Liver (tissue), 8 donors: ENCODE measurements at regions not wholly inside any gene's neighbourhood (a gene's known extent, or its start where the extent isn't known, plus 50 kb on each side); places are given as distances from the start of the nearest gene placed in this dataset.

Source experiments
- DNase-seq: peaks from one replicate; pipeline ENCODE4 v3.0.0-alpha.2; 2017; ENCODE audit warnings: low spot score
- H3K27ac ChIP-seq, 2 donors: one replicate each; pipeline ENCODE4 v1.7.0; 2013; ENCODE audit warnings: inconsistent platforms in 2 of 2, low read length in 2 of 2, control low read depth in 1 of 2, low read depth in 1 of 2, mild to moderate bottlenecking in 1 of 2
- H3K27me3 ChIP-seq, 4 donors: one replicate each; pipeline versions ENCODE4 v1.6.1 to v1.7.0; 2013; ENCODE audit warnings: low read length in 3 of 4, inconsistent platforms in 1 of 4, mild to moderate bottlenecking in 1 of 4, moderate library complexity in 1 of 4; ENCODE audit not compliant: control insufficient read depth in 4 of 4, insufficient read depth in 4 of 4
- H3K36me3 ChIP-seq, 4 donors: one replicate each; pipeline versions ENCODE4 v1.6.1 to v1.7.0; 2013; ENCODE audit warnings: low read length in 3 of 4, mild to moderate bottlenecking in 3 of 4, low read depth in 1 of 4, moderate library complexity in 1 of 4; ENCODE audit not compliant: control insufficient read depth in 4 of 4, insufficient read depth in 3 of 4
- H3K4me1 ChIP-seq, 4 donors: one replicate each; pipeline versions ENCODE4 v1.6.1 to v1.7.0; 2013; ENCODE audit warnings: low read length in 3 of 4, mild to moderate bottlenecking in 3 of 4, moderate library complexity in 1 of 4; ENCODE audit not compliant: control insufficient read depth in 4 of 4, insufficient read depth in 4 of 4
- H3K4me3 ChIP-seq, 3 donors: one replicate each; pipeline versions ENCODE4 v1.6.1 to v1.7.0; 2013; ENCODE audit warnings: low read length in 3 of 3, control low read depth in 1 of 3, low read depth in 1 of 3, mild to moderate bottlenecking in 1 of 3
- H3K9ac ChIP-seq, 2 donors: one replicate each; pipeline ENCODE4 v1.7.0; 2013; ENCODE audit warnings: low read length in 2 of 2, mild to moderate bottlenecking in 2 of 2, moderate library complexity in 2 of 2, control low read depth in 1 of 2, low read depth in 1 of 2
- H3K9me3 ChIP-seq, 4 donors: one replicate each; pipeline versions ENCODE4 v1.6.1 to v1.7.0; 2013; ENCODE audit warnings: low read length in 3 of 4; ENCODE audit not compliant: control insufficient read depth in 4 of 4
- EGR1 ChIP-seq, 2 donors: IDR thresholded peaks; 2 replicates each; pipeline ENCODE4 v1.6.1; 2016 to 2018; ENCODE audit warnings: antibody characterized with exemption in 2 of 2, low read depth in 2 of 2
- FOXA1 ChIP-seq: IDR thresholded peaks from 2 replicates; pipeline ENCODE4 v1.6.1; 2016; ENCODE audit warnings: antibody characterized with exemption
- FOXA2 ChIP-seq: IDR thresholded peaks from 2 replicates; pipeline ENCODE4 v1.6.1; 2016; ENCODE audit warnings: antibody characterized with exemption
- GABPA ChIP-seq, 2 donors: IDR thresholded peaks in 1 of 2; conservative IDR thresholded peaks in 1 of 2; 2 replicates each; pipeline ENCODE4 v1.6.1; 2016; ENCODE audit warnings: antibody characterized with exemption in 2 of 2, mild to moderate bottlenecking in 1 of 2, moderate library complexity in 1 of 2
- HNF4A ChIP-seq, 2 donors: conservative IDR thresholded peaks; 2 replicates each; pipeline ENCODE4 v1.6.1; 2016; ENCODE audit warnings: antibody characterized with exemption in 2 of 2, mild to moderate bottlenecking in 2 of 2
- HNF4G ChIP-seq: IDR thresholded peaks from 2 replicates; pipeline ENCODE4 v1.6.1; 2016; ENCODE audit warnings: antibody characterized with exemption
- JUND ChIP-seq, 2 donors: IDR thresholded peaks; 2 replicates each; pipeline ENCODE4 v1.6.1; 2016; ENCODE audit warnings: antibody characterized with exemption in 2 of 2
- NR2F2 ChIP-seq: IDR thresholded peaks from 2 replicates; pipeline ENCODE4 v1.6.1; 2016; ENCODE audit warnings: antibody characterized with exemption
- RAD21 ChIP-seq, 2 donors: IDR thresholded peaks; 2 replicates each; pipeline ENCODE4 v1.6.1; 2016; ENCODE audit warnings: antibody characterized with exemption in 2 of 2, mild to moderate bottlenecking in 2 of 2
- RXRA ChIP-seq, 2 donors: IDR thresholded peaks; 2 replicates each; pipeline ENCODE4 v1.6.1; 2017 to 2018; ENCODE audit warnings: antibody characterized with exemption in 2 of 2, mild to moderate bottlenecking in 1 of 2
- SP1 ChIP-seq: IDR thresholded peaks from 2 replicates; pipeline ENCODE4 v1.6.1; 2018; ENCODE audit warnings: antibody characterized with exemption, mild to moderate bottlenecking
- TAF1 ChIP-seq: conservative IDR thresholded peaks from 2 replicates; pipeline ENCODE4 v1.6.1; 2016; ENCODE audit warnings: antibody characterized with exemption, mild to moderate bottlenecking
- YY1 ChIP-seq: IDR thresholded peaks from 2 replicates; pipeline ENCODE4 v1.6.1; 2016; ENCODE audit warnings: antibody characterized with exemption, mild to moderate bottlenecking
- WGBS: extraction: QIAGEN DNeasy Blood & Tissue Kit; methylation state at CpG from one replicate; pipeline ENCODE4 v1.1.7; 2013; 5-methylcytosine and 5-hydroxymethylcytosine counted together
- TF ChIP-seq, protein P1 (sequence below): IDR thresholded peaks from 2 replicates; pipeline ENCODE4 v1.6.1; 2016; ENCODE audit warnings: antibody characterized with exemption
- TF ChIP-seq, protein P2 (sequence below): IDR thresholded peaks from 2 replicates; pipeline ENCODE4 v1.6.1; 2016; ENCODE audit warnings: antibody characterized with exemption
- TF ChIP-seq, protein P3 (sequence below): fragments of 150-350 bp; IDR thresholded peaks from 2 replicates; pipeline ENCODE4 v1.5.1; 2017; ENCODE audit warnings: improper control_type of control experiment, low read depth, low read length; ENCODE audit not compliant: missing input control
- TF ChIP-seq, protein P4 (sequence below): IDR thresholded peaks from 2 replicates; pipeline ENCODE4 v1.6.1; 2016; ENCODE audit warnings: antibody characterized with exemption, mild to moderate bottlenecking
- donor health status: healthy.
- donor health status: healthy.
- donor health status: healthy.
- donor health status: healthy.
- donor health status: healthy.

DNA sequence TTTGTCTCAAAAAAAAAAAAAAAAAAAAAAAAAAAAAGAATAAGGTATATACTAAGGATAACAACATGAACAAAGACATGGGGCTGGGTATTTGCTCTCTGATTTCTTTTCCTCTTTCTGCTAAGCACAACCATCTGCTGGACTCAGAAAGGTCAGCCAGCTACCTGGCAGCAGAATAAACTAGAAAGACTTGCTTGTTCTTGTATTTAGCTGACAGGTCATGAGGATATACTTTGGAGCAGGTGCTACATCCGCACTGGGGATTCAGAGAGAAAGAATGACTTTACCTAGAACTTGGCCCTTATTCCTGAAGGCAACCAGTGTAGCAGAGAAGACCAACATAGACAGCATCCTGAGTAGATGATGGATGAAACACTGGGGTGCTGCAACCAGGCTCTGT, 550.5 kb downstream of the NTRK3 start:
- TF ChIP-seq TAF1 (no peak), SP1 (no peak), GABPA (IDR thresholded peaks at IDR 0.05 in 1 of 2, conservative IDR thresholded peaks at IDR 0.05 in 1 of 2) (no peak), FOXA1 (no peak), EGR1 (IDR thresholded peaks at IDR 0.05; ENCODE audit: low read depth in 2 of 2) (no peak), HNF4A (conservative IDR thresholded peaks at IDR 0.05) (no peak), RXRA (IDR thresholded peaks at IDR 0.05) (no peak), HNF4G (no peak)
- Histone ChIP-seq H3K9ac (no peak overlapping the region), H3K4me3 (no peak overlapping the region), H3K9me3 (peaks cover 0 to 6% (median 0%) of the 10 kb centered on the region in 4 donors), H3K36me3 (no peaks in the 10 kb centered on the region), H3K27ac (no peak overlapping the region), H3K4me1 (no peaks in the 10 kb centered on the region), H3K27me3 (peaks cover 0 to 3% (median 0%) of the 10 kb centered on the region in 4 donors)
- 80% methylated on average over 1 of the region's 1 CpG for WGBS
- DNase-seq: no peak

DNA sequence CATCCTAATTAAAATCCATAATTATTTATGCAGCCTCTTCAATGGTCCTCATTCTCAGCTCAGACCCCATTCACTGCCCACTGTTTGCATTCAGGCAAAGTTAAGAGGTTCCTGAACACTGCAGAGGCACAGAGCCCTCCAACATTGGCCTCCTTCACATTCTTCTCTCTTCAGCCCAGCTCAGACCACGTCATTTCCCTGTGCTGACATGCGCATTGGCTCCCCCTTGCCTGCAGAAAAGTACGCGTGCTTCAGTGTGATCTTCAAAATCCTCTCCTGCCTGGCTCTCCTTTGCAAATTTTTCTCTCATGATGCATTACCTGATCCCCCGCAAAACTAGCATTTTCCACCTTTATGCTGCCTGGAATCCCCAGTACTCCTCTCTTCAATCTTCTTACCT, 552.3 kb downstream of the NTRK3 start:
- TF ChIP-seq, protein P1, sequence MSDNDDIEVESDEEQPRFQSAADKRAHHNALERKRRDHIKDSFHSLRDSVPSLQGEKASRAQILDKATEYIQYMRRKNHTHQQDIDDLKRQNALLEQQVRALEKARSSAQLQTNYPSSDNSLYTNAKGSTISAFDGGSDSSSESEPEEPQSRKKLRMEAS: no peak
- TF ChIP-seq HNF4G: no peak
- TF ChIP-seq GABPA (IDR thresholded peaks at IDR 0.05 in 1 of 2, conservative IDR thresholded peaks at IDR 0.05 in 1 of 2): no peak
- TF ChIP-seq, protein P2, sequence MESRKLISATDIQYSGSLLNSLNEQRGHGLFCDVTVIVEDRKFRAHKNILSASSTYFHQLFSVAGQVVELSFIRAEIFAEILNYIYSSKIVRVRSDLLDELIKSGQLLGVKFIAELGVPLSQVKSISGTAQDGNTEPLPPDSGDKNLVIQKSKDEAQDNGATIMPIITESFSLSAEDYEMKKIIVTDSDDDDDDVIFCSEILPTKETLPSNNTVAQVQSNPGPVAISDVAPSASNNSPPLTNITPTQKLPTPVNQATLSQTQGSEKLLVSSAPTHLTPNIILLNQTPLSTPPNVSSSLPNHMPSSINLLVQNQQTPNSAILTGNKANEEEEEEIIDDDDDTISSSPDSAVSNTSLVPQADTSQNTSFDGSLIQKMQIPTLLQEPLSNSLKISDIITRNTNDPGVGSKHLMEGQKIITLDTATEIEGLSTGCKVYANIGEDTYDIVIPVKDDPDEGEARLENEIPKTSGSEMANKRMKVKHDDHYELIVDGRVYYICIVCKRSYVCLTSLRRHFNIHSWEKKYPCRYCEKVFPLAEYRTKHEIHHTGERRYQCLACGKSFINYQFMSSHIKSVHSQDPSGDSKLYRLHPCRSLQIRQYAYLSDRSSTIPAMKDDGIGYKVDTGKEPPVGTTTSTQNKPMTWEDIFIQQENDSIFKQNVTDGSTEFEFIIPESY: no peak
- no peak for TF ChIP-seq FOXA1
- TF ChIP-seq FOXA2: no peak
- TF ChIP-seq, protein P3, sequence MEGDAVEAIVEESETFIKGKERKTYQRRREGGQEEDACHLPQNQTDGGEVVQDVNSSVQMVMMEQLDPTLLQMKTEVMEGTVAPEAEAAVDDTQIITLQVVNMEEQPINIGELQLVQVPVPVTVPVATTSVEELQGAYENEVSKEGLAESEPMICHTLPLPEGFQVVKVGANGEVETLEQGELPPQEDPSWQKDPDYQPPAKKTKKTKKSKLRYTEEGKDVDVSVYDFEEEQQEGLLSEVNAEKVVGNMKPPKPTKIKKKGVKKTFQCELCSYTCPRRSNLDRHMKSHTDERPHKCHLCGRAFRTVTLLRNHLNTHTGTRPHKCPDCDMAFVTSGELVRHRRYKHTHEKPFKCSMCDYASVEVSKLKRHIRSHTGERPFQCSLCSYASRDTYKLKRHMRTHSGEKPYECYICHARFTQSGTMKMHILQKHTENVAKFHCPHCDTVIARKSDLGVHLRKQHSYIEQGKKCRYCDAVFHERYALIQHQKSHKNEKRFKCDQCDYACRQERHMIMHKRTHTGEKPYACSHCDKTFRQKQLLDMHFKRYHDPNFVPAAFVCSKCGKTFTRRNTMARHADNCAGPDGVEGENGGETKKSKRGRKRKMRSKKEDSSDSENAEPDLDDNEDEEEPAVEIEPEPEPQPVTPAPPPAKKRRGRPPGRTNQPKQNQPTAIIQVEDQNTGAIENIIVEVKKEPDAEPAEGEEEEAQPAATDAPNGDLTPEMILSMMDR: no peak
- TF ChIP-seq RXRA (IDR thresholded peaks at IDR 0.05): no peak
- TF ChIP-seq SP1: no peak
- no peak for TF ChIP-seq JUND (IDR thresholded peaks at IDR 0.05)
- TF ChIP-seq, protein P4, sequence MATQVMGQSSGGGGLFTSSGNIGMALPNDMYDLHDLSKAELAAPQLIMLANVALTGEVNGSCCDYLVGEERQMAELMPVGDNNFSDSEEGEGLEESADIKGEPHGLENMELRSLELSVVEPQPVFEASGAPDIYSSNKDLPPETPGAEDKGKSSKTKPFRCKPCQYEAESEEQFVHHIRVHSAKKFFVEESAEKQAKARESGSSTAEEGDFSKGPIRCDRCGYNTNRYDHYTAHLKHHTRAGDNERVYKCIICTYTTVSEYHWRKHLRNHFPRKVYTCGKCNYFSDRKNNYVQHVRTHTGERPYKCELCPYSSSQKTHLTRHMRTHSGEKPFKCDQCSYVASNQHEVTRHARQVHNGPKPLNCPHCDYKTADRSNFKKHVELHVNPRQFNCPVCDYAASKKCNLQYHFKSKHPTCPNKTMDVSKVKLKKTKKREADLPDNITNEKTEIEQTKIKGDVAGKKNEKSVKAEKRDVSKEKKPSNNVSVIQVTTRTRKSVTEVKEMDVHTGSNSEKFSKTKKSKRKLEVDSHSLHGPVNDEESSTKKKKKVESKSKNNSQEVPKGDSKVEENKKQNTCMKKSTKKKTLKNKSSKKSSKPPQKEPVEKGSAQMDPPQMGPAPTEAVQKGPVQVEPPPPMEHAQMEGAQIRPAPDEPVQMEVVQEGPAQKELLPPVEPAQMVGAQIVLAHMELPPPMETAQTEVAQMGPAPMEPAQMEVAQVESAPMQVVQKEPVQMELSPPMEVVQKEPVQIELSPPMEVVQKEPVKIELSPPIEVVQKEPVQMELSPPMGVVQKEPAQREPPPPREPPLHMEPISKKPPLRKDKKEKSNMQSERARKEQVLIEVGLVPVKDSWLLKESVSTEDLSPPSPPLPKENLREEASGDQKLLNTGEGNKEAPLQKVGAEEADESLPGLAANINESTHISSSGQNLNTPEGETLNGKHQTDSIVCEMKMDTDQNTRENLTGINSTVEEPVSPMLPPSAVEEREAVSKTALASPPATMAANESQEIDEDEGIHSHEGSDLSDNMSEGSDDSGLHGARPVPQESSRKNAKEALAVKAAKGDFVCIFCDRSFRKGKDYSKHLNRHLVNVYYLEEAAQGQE: no peak
- TF ChIP-seq NR2F2: no peak
- TF ChIP-seq YY1: no peak
- no peak for TF ChIP-seq RAD21 (IDR thresholded peaks at IDR 0.05)
- TF ChIP-seq EGR1 (IDR thresholded peaks at IDR 0.05; ENCODE audit: low read depth in 2 of 2): no peak
- Histone ChIP-seq H3K27me3 (no peaks in the 10 kb centered on the region), H3K4me1 (no peaks in the 10 kb centered on the region), H3K36me3 (no peaks in the 10 kb centered on the region), H3K4me3 (no peak overlapping the region), H3K9me3 (peaks cover 0 to 6% (median 0%) of the 10 kb centered on the region in 4 donors), H3K9ac (no peak overlapping the region), H3K27ac (no peak overlapping the region)
- DNase-seq: no peak
- 78% methylated on average over 5 of the region's 5 CpGs for WGBS
